ENCODE measurements at regions not wholly inside any gene's neighbourhood (a gene's known extent, or its start where the extent isn't known, plus 50 kb on each side); places are given as distances from the start of the nearest gene placed in this dataset.

DNA sequence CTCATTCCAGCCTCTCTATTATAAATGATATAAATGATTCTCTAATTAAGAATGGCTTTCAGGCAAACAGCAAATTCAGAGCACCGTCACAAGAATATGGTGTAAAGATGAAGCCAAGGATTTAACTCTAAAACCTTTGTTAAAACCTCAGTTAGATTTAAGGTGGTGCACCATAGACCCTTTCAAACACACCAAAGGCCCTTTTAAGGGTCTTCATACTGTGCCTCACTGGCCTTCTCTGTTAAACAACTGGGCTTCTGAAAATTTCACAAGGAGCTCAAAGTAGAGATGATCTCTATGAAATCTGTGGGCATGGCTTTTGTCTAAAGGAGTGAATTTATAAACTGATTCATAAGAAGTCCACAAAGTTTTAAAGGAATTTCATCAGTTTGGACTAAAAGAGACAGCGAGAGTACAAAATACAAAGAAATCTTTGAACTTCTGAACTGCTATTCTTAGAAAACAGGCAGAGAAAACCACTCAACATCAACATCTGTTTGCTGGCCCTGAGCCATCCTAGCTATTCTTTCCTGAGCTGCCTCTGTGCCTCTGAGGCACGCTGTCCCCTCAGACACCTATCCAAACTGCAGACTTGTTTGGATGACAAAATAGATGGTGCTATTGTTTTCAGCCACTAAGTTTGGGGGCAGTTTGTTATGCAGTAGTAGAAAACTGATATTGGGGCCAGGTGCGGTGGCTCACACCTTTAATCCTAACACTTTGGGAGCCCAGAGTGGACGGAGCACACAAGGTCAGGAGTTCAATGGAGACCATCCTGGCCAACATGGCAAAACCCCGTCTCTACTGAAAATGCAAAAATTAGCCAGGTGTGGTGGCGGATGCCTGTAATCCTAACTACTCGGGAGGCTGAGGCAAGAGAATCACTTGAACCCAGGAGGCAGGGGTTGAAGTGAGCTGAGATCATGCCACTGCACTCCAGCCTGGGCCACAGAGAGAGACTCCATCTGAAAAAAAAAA is 72.9 kb upstream of the MYCN start:
- H3K36me3 Mint-ChIP-seq (ENCODE audit: low read depth), result no peaks in the 10 kb centered on the region
- H3K9me3 Mint-ChIP-seq (ENCODE audit: low read depth), result peaks cover 7% of the 10 kb centered on the region
- peaks cover 12% of the 10 kb centered on the region for H3K27me3 Mint-ChIP-seq (ENCODE audit: low read depth)
- no peak overlapping the region for H3K27ac Mint-ChIP-seq (ENCODE audit: unreplicated experiment)
- no peak for DNase-seq (ENCODE audit: low spot score)
- no peaks in the 10 kb centered on the region for H3K4me1 Mint-ChIP-seq (ENCODE audit: low read depth)
- no peak overlapping the region for H3K4me3 Mint-ChIP-seq (ENCODE audit: unreplicated experiment)
- TF ChIP-seq, protein P1, sequence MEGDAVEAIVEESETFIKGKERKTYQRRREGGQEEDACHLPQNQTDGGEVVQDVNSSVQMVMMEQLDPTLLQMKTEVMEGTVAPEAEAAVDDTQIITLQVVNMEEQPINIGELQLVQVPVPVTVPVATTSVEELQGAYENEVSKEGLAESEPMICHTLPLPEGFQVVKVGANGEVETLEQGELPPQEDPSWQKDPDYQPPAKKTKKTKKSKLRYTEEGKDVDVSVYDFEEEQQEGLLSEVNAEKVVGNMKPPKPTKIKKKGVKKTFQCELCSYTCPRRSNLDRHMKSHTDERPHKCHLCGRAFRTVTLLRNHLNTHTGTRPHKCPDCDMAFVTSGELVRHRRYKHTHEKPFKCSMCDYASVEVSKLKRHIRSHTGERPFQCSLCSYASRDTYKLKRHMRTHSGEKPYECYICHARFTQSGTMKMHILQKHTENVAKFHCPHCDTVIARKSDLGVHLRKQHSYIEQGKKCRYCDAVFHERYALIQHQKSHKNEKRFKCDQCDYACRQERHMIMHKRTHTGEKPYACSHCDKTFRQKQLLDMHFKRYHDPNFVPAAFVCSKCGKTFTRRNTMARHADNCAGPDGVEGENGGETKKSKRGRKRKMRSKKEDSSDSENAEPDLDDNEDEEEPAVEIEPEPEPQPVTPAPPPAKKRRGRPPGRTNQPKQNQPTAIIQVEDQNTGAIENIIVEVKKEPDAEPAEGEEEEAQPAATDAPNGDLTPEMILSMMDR (IDR thresholded peaks at IDR 0.05), result no peak

DNA sequence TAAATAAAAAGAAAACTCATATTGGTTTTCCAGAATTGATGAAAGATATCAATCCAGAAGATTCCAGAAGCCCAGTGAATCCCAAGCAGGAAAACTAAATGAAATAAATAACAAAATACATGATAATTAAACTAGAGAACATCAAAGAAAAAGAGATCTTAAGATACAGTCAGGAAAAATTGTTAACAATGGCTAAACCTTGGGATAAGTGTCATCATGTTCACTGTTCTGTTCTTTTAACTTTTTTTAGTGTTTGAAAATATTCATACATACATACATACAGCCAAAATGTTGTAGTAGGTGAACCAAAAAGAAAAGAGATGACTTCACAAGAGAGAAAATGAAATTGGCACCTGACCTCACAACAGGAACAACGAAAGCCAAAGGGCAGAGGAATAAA is 72.2 kb upstream of the MYCN start:
- Mint-ChIP-seq H3K27me3 (ENCODE audit: low read depth) (peaks cover 8% of the 10 kb centered on the region), H3K36me3 (ENCODE audit: low read depth) (no peaks in the 10 kb centered on the region), H3K27ac (ENCODE audit: unreplicated experiment) (no peak overlapping the region), H3K4me3 (ENCODE audit: unreplicated experiment) (no peak overlapping the region), H3K9me3 (ENCODE audit: low read depth) (peaks cover 7% of the 10 kb centered on the region), H3K4me1 (ENCODE audit: low read depth) (no peaks in the 10 kb centered on the region)
- DNase-seq (ENCODE audit: low spot score), result no peak
- TF ChIP-seq, protein P1 (IDR thresholded peaks at IDR 0.05), result no peak

DNA sequence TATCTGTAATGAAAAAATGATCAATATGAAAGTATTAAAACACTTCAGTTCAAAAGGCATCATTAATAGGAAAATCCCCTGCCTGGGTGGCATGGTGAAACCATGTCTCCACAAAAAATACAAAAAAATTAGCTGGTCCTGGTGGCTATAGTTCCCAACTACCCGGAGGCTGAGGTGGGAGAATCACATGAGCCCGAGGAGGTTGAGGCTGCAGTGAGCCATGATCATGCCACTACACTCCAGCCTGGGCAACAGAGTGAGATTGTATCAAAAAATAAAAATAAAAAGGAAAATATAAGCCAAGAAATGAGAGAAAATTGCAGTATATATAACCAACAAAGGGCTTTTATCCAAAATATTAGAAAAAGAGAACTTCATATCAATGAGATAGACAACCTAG is 71.6 kb upstream of the MYCN start:
- Mint-ChIP-seq H3K4me1 (ENCODE audit: low read depth) (no peaks in the 10 kb centered on the region), H3K27me3 (ENCODE audit: low read depth) (peaks cover 8% of the 10 kb centered on the region), H3K4me3 (ENCODE audit: unreplicated experiment) (no peak overlapping the region), H3K36me3 (ENCODE audit: low read depth) (no peaks in the 10 kb centered on the region), H3K9me3 (ENCODE audit: low read depth) (peaks cover 7% of the 10 kb centered on the region), H3K27ac (ENCODE audit: unreplicated experiment) (no peak overlapping the region)
- TF ChIP-seq, protein P1 (IDR thresholded peaks at IDR 0.05), result no peak
- DNase-seq (ENCODE audit: low spot score), result no peak

DNA sequence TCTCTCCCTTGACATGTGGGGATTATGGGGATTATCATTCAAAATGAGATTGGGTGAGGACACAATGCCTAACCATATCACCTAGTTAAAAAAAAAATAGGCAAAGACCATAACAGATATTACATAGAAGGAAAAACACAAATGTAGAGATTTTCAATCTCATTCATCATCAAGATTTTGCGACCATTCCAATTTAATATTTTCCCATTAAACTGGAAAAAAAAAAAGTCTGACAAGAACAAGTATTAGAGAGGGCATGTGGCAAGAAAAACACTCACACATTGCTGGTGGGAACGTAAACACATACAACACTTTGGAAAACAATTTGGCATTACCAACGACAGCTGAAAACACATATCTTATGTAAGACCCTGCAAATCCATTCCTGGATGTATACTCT is 71.0 kb upstream of the MYCN start:
- no peak for DNase-seq (ENCODE audit: low spot score)
- TF ChIP-seq, protein P1 (IDR thresholded peaks at IDR 0.05), result no peak
- no peak overlapping the region for H3K4me3 Mint-ChIP-seq (ENCODE audit: unreplicated experiment)
- no peak overlapping the region for H3K27ac Mint-ChIP-seq (ENCODE audit: unreplicated experiment)
- H3K9me3 Mint-ChIP-seq (ENCODE audit: low read depth), result peaks cover 7% of the 10 kb centered on the region
- no peaks in the 10 kb centered on the region for H3K4me1 Mint-ChIP-seq (ENCODE audit: low read depth)
- H3K27me3 Mint-ChIP-seq (ENCODE audit: low read depth), result peaks cover 8% of the 10 kb centered on the region
- no peaks in the 10 kb centered on the region for H3K36me3 Mint-ChIP-seq (ENCODE audit: low read depth)

DNA sequence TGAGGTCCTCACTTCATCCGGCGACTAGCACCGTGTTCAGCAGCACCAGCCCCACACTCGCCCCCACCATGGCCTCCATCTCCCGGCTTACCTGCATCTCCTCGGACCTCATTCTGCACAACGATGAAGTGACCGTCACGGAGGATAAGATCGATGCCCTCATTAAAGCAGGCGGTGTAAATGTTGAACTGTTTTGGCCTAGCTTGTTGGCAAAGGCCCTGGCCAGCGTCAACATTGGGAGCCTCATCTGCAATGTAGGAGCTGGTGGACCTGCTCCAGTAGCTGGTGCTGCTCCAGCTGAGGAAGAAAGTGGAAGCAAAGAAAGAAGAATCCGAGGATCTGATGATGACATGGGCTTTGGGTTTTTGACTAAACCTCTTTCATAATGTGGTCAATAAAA is 70.5 kb upstream of the MYCN start:
- Mint-ChIP-seq H3K9me3 (ENCODE audit: low read depth) (peaks cover 7% of the 10 kb centered on the region), H3K36me3 (ENCODE audit: low read depth) (no peaks in the 10 kb centered on the region), H3K27ac (ENCODE audit: unreplicated experiment) (no peak overlapping the region), H3K4me3 (ENCODE audit: unreplicated experiment) (no peak overlapping the region), H3K4me1 (ENCODE audit: low read depth) (no peaks in the 10 kb centered on the region), H3K27me3 (ENCODE audit: low read depth) (peaks cover 8% of the 10 kb centered on the region)
- DNase-seq (ENCODE audit: low spot score), result no peak
- TF ChIP-seq, protein P1 (IDR thresholded peaks at IDR 0.05), result no peak

Data from chondrocyte (in vitro differentiated cells).